ENCODE measurements at regions not wholly inside any gene's neighbourhood (a gene's known extent, or its start where the extent isn't known, plus 50 kb on each side); places are given as distances from the start of the nearest gene placed in this dataset.

GRCh38 chr5:9787861-9788600, 157.9 kb upstream of the TAS2R1 start:
- TF ChIP-seq TCF4 (CRISPR knock-in tag; IDR thresholded peaks at IDR 0.05; ENCODE audit: borderline replicate concordance) (no peak), PPARA (CRISPR knock-in tag; IDR thresholded peaks at IDR 0.05; ENCODE audit: borderline replicate concordance) (no peak), ZFP3 (CRISPR knock-in tag; IDR thresholded peaks at IDR 0.05) (no peak), ESRRG (CRISPR knock-in tag; IDR thresholded peaks at IDR 0.05) (no peak), RARB (CRISPR knock-in tag; IDR thresholded peaks at IDR 0.05) (no peak)

Measured in SK-N-SH treated with all-trans-retinoic acid at 6 μM for 48 hours (cell line).